K562 (cell line): ENCODE measurements at regions not wholly inside any gene's neighbourhood (a gene's known extent, or its start where the extent isn't known, plus 50 kb on each side); places are given as distances from the start of the nearest gene placed in this dataset.

Experiments
- ATAC-seq: fragments of 200-7000 bp; cut with Tn5 transposase; 3 replicates; pipeline ENCODE4 v1.9.1; 2020; ENCODE audit warnings: moderate library complexity
- BruUV-seq: library from RNA; stranded (reverse); fragments of 400-500 nt; replicated peaks from 2 replicates; lab custom pipeline; 2021; lab: Mats Ljungman, UMichigan
- CTCF ChIA-PET: fragments of 300-600 bp; formaldehyde crosslinking; extraction: SDS; loops from one replicate; lab custom pipeline; 2021; ENCODE audit warnings: low intra/inter-chr PET ratio; lab: Yijun Ruan, JAX
- POLR2A ChIA-PET: fragments of 300-600, 350-650 bp; sonication (Branson Sonifier 250); formaldehyde crosslinking; extraction: SDS; loops from one replicate; lab custom pipeline; 2021; ENCODE audit warnings: antibody characterized with exemption, inconsistent platforms; lab: Yijun Ruan, JAX
- DNase-seq, 4 experiments: peaks; one replicate each; pipeline versions ENCODE4 v3.0.0 to v3.0.0-alpha.2; 2011 to 2018; ENCODE audit warnings: low spot score in 3 of 4, mixed read lengths in 3 of 4; ENCODE audit errors: extremely low read depth in 1 of 4
- FAIRE-seq: peaks from 2 replicates; lab custom pipeline; 2011; peaks lifted over from hg19 to GRCh38; lab: Jason Lieb, UNC
- H2AFZ ChIP-seq: 2 replicates; pipeline ENCODE4 v1.6.0; 2011; ENCODE audit warnings: low read depth, low read length, control low read depth, inconsistent platforms
- H3K27ac ChIP-seq: fragments of 200-600 bp; 3 replicates; pipeline ENCODE4 v1.8.0; 2011; ENCODE audit warnings: low read depth, mild to moderate bottlenecking, control low read depth, inconsistent platforms, low read length, moderate library complexity, mixed read lengths; ENCODE audit errors: extremely low read depth
- H3K27me3 ChIP-seq, 2 experiments: fragments of 300-600 bp in 1 of 2; 2 replicates in 1 of 2; 3 replicates in 1 of 2; pipeline versions ENCODE4 v1.6.0 to v1.8.0; 2011; ENCODE audit warnings: inconsistent platforms in 2 of 2, low read length in 2 of 2, mild to moderate bottlenecking in 1 of 2, mixed read lengths in 1 of 2, moderate library complexity in 1 of 2; ENCODE audit not compliant: control insufficient read depth in 2 of 2, insufficient read depth in 2 of 2
- H3K36me3 ChIP-seq: fragments of 300-600 bp; 3 replicates; pipeline ENCODE4 v1.8.0; 2011; ENCODE audit warnings: mild to moderate bottlenecking, low read length, inconsistent platforms; ENCODE audit not compliant: control insufficient read depth, insufficient read depth
- H3K4me1 ChIP-seq, 2 experiments: fragments of 200-600 bp in 1 of 2; replicated peaks in 1 of 2; 2 replicates in 1 of 2; 3 replicates in 1 of 2; pipeline versions ENCODE4 v1.5.1 to v1.8.0; 2011; ENCODE audit warnings: inconsistent platforms in 2 of 2, low read length in 2 of 2, mild to moderate bottlenecking in 1 of 2, mixed read lengths in 1 of 2, moderate library complexity in 1 of 2; ENCODE audit not compliant: control insufficient read depth in 2 of 2, insufficient read depth in 2 of 2
- H3K4me2 ChIP-seq: 2 replicates; pipeline ENCODE4 v1.6.1; 2011; ENCODE audit warnings: low read length, control low read depth, inconsistent platforms, mixed read lengths; ENCODE audit not compliant: insufficient read depth
- H3K4me3 ChIP-seq: fragments of 200-600 bp; sonication (generic), shearing (Covaris generic); 2 replicates; pipeline ENCODE4 v1.5.1; 2016; ENCODE audit warnings: control low read depth, inconsistent platforms
- H3K79me2 ChIP-seq: fragments of 200-600 bp; 3 replicates; pipeline ENCODE4 v1.8.0; 2011; ENCODE audit warnings: low read length, inconsistent platforms; ENCODE audit not compliant: control insufficient read depth, insufficient read depth
- H3K9ac ChIP-seq, 2 experiments: 2 replicates each; pipeline versions ENCODE4 v1.6.0 to v1.6.1; 2011; ENCODE audit warnings: low read depth in 2 of 2, low read length in 2 of 2, control low read depth in 1 of 2, inconsistent platforms in 1 of 2, mild to moderate bottlenecking in 1 of 2, mixed read lengths in 1 of 2; ENCODE audit not compliant: insufficient read depth in 1 of 2
- H3K9me1 ChIP-seq: one replicate; pipeline ENCODE4 v1.6.0; 2011; ENCODE audit warnings: inconsistent platforms, mild to moderate bottlenecking, low read length, moderate library complexity; ENCODE audit not compliant: control insufficient read depth, insufficient read depth
- H3K9me3 ChIP-seq: replicated peaks from 2 replicates; pipeline ENCODE4 v1.5.1; 2011; ENCODE audit warnings: low read depth, low read length, inconsistent platforms; ENCODE audit not compliant: control insufficient read depth, insufficient read depth
- H4K20me1 ChIP-seq: replicated peaks from 2 replicates; pipeline ENCODE4 v1.6.1; 2011; ENCODE audit warnings: low read length, inconsistent platforms, mixed read lengths; ENCODE audit not compliant: control insufficient read depth, insufficient read depth
- CBFA2T2 ChIP-seq: fragments of 450-650 bp; conservative IDR thresholded peaks from 2 replicates; pipeline ENCODE4 v1.6.1; 2017; ENCODE audit warnings: mild to moderate bottlenecking
- CBFB ChIP-seq: sonication (generic); formaldehyde crosslinking; IDR thresholded peaks from 2 replicates; pipeline ENCODE4 v1.4.0; 2020; ENCODE audit warnings: mild to moderate bottlenecking, missing genetic modification reagents
- E2F5 ChIP-seq: sonication (generic); formaldehyde crosslinking; IDR thresholded peaks from 2 replicates; pipeline ENCODE4 v1.8.0; 2022; ENCODE audit warnings: mild to moderate bottlenecking, missing genetic modification reagents
- MAX ChIP-seq: sonication (generic); formaldehyde crosslinking; IDR thresholded peaks from 2 replicates; pipeline ENCODE4 v1.9.0; 2022; ENCODE audit warnings: mild to moderate bottlenecking, missing genetic modification reagents
- MCM5 ChIP-seq: fragments of 450-650 bp; IDR thresholded peaks from 2 replicates; pipeline ENCODE4 v1.6.1; 2016; ENCODE audit warnings: low read depth
- NCOA2 ChIP-seq, 2 experiments: fragments of 450-650 bp; IDR thresholded peaks; 2 replicates each; pipeline ENCODE4 v1.6.1; 2018; ENCODE audit warnings: mild to moderate bottlenecking in 2 of 2, moderate library complexity in 1 of 2; ENCODE audit not compliant: partially characterized antibody in 2 of 2
- NFATC3 ChIP-seq: fragments of 450-650 bp; IDR thresholded peaks from 2 replicates; pipeline ENCODE4 v1.6.1; 2017; ENCODE audit warnings: mild to moderate bottlenecking
- NONO ChIP-seq, 2 experiments: fragments of 200-400 bp in 1 of 2; fragments of 450-650 bp in 1 of 2; formaldehyde crosslinking in 1 of 2; IDR thresholded peaks; 2 replicates each; pipeline ENCODE4 v1.6.1; 2017; ENCODE audit warnings: low read depth in 2 of 2, mild to moderate bottlenecking in 2 of 2, moderate library complexity in 2 of 2, low read length in 1 of 2
- RBM15 ChIP-seq: fragments of 200-400 bp; formaldehyde crosslinking; IDR thresholded peaks from 2 replicates; pipeline ENCODE4 v1.6.1; 2018; ENCODE audit warnings: mild to moderate bottlenecking, low read length, moderate library complexity; ENCODE audit not compliant: insufficient read depth
- SMAD1 ChIP-seq: fragments of 150-350 bp; IDR thresholded peaks from 2 replicates; pipeline ENCODE4 v1.6.1; 2014; ENCODE audit warnings: low read length, low read depth; ENCODE audit not compliant: partially characterized antibody
- SP2 ChIP-seq: IDR thresholded peaks from 2 replicates; pipeline ENCODE4 v1.6.1; 2011; ENCODE audit warnings: mild to moderate bottlenecking, low read depth, low read length, moderate library complexity; ENCODE audit not compliant: poor library complexity, severe bottlenecking; ENCODE audit errors: extremely low read depth
- STAT5B ChIP-seq: fragments of 250-450 bp; sonication (Bioruptor Pico); IDR thresholded peaks from 2 replicates; pipeline ENCODE4 v1.8.0; 2021; ENCODE audit warnings: mild to moderate bottlenecking, inconsistent platforms
- TCF3 ChIP-seq: sonication (generic); formaldehyde crosslinking; IDR thresholded peaks from 2 replicates; pipeline ENCODE4 v1.4.0; 2020; ENCODE audit warnings: mild to moderate bottlenecking, missing genetic modification reagents
- USF2 ChIP-seq: sonication (generic); formaldehyde crosslinking; IDR thresholded peaks from 2 replicates; pipeline ENCODE4 v1.5.0; 2020; ENCODE audit warnings: missing genetic modification reagents
- ZC3H11A ChIP-seq: IDR thresholded peaks from 2 replicates; pipeline ENCODE4 v1.6.1; 2012; ENCODE audit warnings: low read depth, low read length, improper control_type of control experiment
- ZFX ChIP-seq: sonication (generic); formaldehyde crosslinking; IDR thresholded peaks from 2 replicates; pipeline ENCODE4 v1.8.0; 2022; ENCODE audit warnings: mild to moderate bottlenecking, missing genetic modification reagents, moderate library complexity
- WGBS: fragments of 100-300 bp; shearing (Covaris generic); methylation state at CpG from one replicate; pipeline ENCODE4 v1.1.6; 2016; ENCODE audit warnings: low coverage, mixed read lengths; ENCODE audit not compliant: insufficient coverage; ENCODE audit errors: missing lambda C conversion rate; 5-methylcytosine and 5-hydroxymethylcytosine counted together
- in situ Hi-C: fragments of 300-500 bp; cut with MboI; formaldehyde crosslinking; loops from 4 replicates; pipeline ENCODE4 v1.15.0; 2018; ENCODE audit warnings: inconsistent platforms, mixed read lengths
- intact Hi-C: fragments of 100-400 bp; cut with micrococcal nuclease; formaldehyde crosslinking; loops from 2 replicates; pipeline ENCODE4 v1.14.2; 2022

GRCh38 chr3:104935613-104936012, 431.1 kb upstream of the ALCAM start:
- POLR2A ChIA-PET: no interaction called here
- BruUV-seq: no TSS peak
- Histone ChIP-seq H3K9me3 (no peaks in the 10 kb centered on the region), H3K27me3 (no peaks in the 10 kb centered on the region), H3K4me3 (no peak overlapping the region), H3K4me1 (no peaks in the 10 kb centered on the region), H2AFZ (no peak overlapping the region), H3K27ac (no peak overlapping the region), H3K9ac (no peak overlapping the region), H4K20me1 (no peaks in the 10 kb centered on the region), H3K4me2 (no peak overlapping the region), H3K79me2 (no peaks in the 10 kb centered on the region), H3K9me1 (no peaks in the 10 kb centered on the region), H3K36me3 (no peaks in the 10 kb centered on the region)
- no peak for DNase-seq
- CTCF ChIA-PET: interaction anchor here (0.6 kb wide), 1 partner anchor 1302 kb away, joined by 3 read pairs; no protein-coding TSS in a partner anchor
- FAIRE-seq: no peak
- ATAC-seq: no peak
- in situ Hi-C loops (no loop called here), intact Hi-C loops (no loop called here)
- TF ChIP-seq CBFB (no peak), USF2 (CRISPR knock-in tag) (no peak), RBM15 (no peak), SP2 (no peak), NCOA2 (IDR thresholded peaks at IDR 0.05; ENCODE audit: partially characterized antibody in 2 of 2) (no peak)

- DNase-seq: no peak
- no peaks in the 10 kb centered on the region for H3K9me3 ChIP-seq
- no peak overlapping the region for H3K27ac ChIP-seq
- no peak overlapping the region for H3K4me3 ChIP-seq
- H3K4me2 ChIP-seq: no peak overlapping the region
- H2AFZ ChIP-seq: no peak overlapping the region
- in situ Hi-C loops (no loop called here), intact Hi-C loops (no loop called here)
- 0% methylated on average over 1 of the region's 1 CpG for WGBS
- ChIA-PET CTCF (no interaction called here), POLR2A (interaction anchor here (0.6 kb wide), 1 partner anchor 726 kb away, joined by 3 read pairs; no protein-coding TSS in a partner anchor)
- H3K27me3 ChIP-seq: no peaks in the 10 kb centered on the region
- ATAC-seq: no peak
- H3K79me2 ChIP-seq: no peaks in the 10 kb centered on the region
- no peaks in the 10 kb centered on the region for H4K20me1 ChIP-seq
- H3K36me3 ChIP-seq: no peaks in the 10 kb centered on the region
- no peak for FAIRE-seq
- no peaks in the 10 kb centered on the region for H3K4me1 ChIP-seq
- H3K9me1 ChIP-seq: no peaks in the 10 kb centered on the region
- BruUV-seq: no TSS peak
- H3K9ac ChIP-seq: no peak overlapping the region
- TF ChIP-seq CBFA2T2 (no peak), E2F5 (CRISPR knock-in tag) (no peak), TCF3 (CRISPR knock-in tag) (no peak), MAX (CRISPR knock-in tag) (no peak), NONO (IDR thresholded peaks at IDR 0.05; ENCODE audit: low read depth in 2 of 2, low read length in 1 of 2) (no peak), SMAD1 (no peak), NFATC3 (no peak), ZFX (CRISPR knock-in tag) (no peak), ZC3H11A (no peak), STAT5B (CRISPR knock-in tag) (no peak), MCM5 (no peak)
These were observed 427.5 kb upstream of the ALCAM start for GRCh38 chr3:104939196-104939595.
